Stomach (tissue), 8 donors: ENCODE measurements at regions not wholly inside any gene's neighbourhood (a gene's known extent, or its start where the extent isn't known, plus 50 kb on each side); places are given as distances from the start of the nearest gene placed in this dataset.
A peak's percentile ranks its signal among the peaks of the same experiment; 100 is the strongest.

ENCODE experiments used
- DNase-seq, 2 donors: peaks; one replicate each; pipeline versions ENCODE4 v3.0.0 to v3.0.0-alpha.2; 2013 to 2019
- H3K27ac ChIP-seq, 5 donors: fragments of 200-600 bp in 4 of 5; sonication (generic) in 4 of 5; one replicate each; pipeline ENCODE4 v1.5.1; 2013 to 2019; ENCODE audit warnings: mild to moderate bottlenecking in 1 of 5, moderate library complexity in 1 of 5
- H3K27me3 ChIP-seq, 3 donors: fragments of 200-600 bp; sonication (generic); one replicate each; pipeline ENCODE4 v1.5.1; 2017 to 2019; ENCODE audit warnings: mixed run types in 1 of 3
- H3K36me3 ChIP-seq, 4 donors: fragments of 200-600 bp; sonication (generic); 1 replicate in 3 of 4; 2 replicates in 1 of 4; pipeline ENCODE4 v1.5.1; 2016 to 2019
- H3K4me1 ChIP-seq, 4 donors: fragments of 200-600 bp; sonication (generic); one replicate each; pipeline ENCODE4 v1.5.1; 2016 to 2019
- H3K4me3 ChIP-seq, 4 donors: fragments of 200-600 bp; sonication (generic) in 3 of 4; one replicate each; pipeline ENCODE4 v1.5.1; 2016 to 2019; ENCODE audit warnings: mild to moderate bottlenecking in 1 of 4
- H3K9me3 ChIP-seq, 4 donors: fragments of 200-600 bp; sonication (generic); one replicate each; pipeline ENCODE4 v1.5.1; 2016 to 2019
- CTCF ChIP-seq, 7 experiments: fragments of 450-650 bp in 4 of 7; fragments of 200-600 bp in 3 of 7; sonication (generic) in 3 of 7; IDR thresholded peaks; one replicate each; pipeline ENCODE4 v1.5.1; 2016 to 2019; ENCODE audit warnings: antibody characterized with exemption in 7 of 7, control low read depth in 2 of 7, mild to moderate bottlenecking in 1 of 7
- EP300 ChIP-seq: sonication (generic); formaldehyde crosslinking; IDR thresholded peaks from one replicate; pipeline ENCODE4 v1.6.1; 2017; ENCODE audit warnings: antibody characterized with exemption
- POLR2A ChIP-seq, 4 donors: fragments of 450-650 bp; IDR thresholded peaks; one replicate each; pipeline ENCODE4 v1.6.1; 2016; ENCODE audit warnings: antibody characterized with exemption in 4 of 4, control low read depth in 2 of 4, mild to moderate bottlenecking in 1 of 4, moderate library complexity in 1 of 4
- POLR2AphosphoS5 ChIP-seq, 3 donors: sonication (generic); formaldehyde crosslinking; IDR thresholded peaks; one replicate each; pipeline ENCODE4 v1.6.1; 2016; ENCODE audit warnings: antibody characterized with exemption in 3 of 3
- WGBS, 5 donors: extraction: QIAGEN DNeasy Blood & Tissue Kit in 3 of 5; methylation state at CpG; one replicate each; pipeline versions ENCODE4 v1.1.5 to v1.1.7; 2013 to 2018; 5-methylcytosine and 5-hydroxymethylcytosine counted together
- intact Hi-C: fragments of 100-400 bp; cut with DNase I; formaldehyde crosslinking; loops from one replicate; pipeline ENCODE4 v1.15.1; 2023; ENCODE audit warnings: low total_unique reads
- donor health status: healthy with polysubstance abuse.
- donor health status: Bipolar disorder and iron deficiency.
- donor health status: healthy.

- H3K4me1 ChIP-seq = no peaks in the 10 kb centered on the region
- intact Hi-C loops = no loop called here
- DNase-seq = no peak
- 53 to 70% (median 58%) methylated on average over 2 of the region's 2 CpGs for WGBS, 5 donors
- H3K27me3 ChIP-seq = no peaks in the 10 kb centered on the region
- no peak overlapping the region for H3K4me3 ChIP-seq
- TF ChIP-seq POLR2A (IDR thresholded peaks at IDR 0.05) (no peak), EP300 (no peak), POLR2AphosphoS5 (IDR thresholded peaks at IDR 0.05) (no peak), CTCF (IDR thresholded peaks at IDR 0.05) (no peak)
- no peaks in the 10 kb centered on the region for H3K36me3 ChIP-seq
- no peaks in the 10 kb centered on the region for H3K9me3 ChIP-seq
- H3K27ac ChIP-seq = no peak overlapping the region
Observed at GRCh38 chr6:166085500-166085899, 82.2 kb downstream of the TBXT start.

GRCh38 chr6:166084951-166085350 lies 82.7 kb downstream of the TBXT start:
- Histone ChIP-seq H3K4me3 (no peak overlapping the region), H3K27me3 (no peaks in the 10 kb centered on the region), H3K9me3 (no peaks in the 10 kb centered on the region), H3K4me1 (no peaks in the 10 kb centered on the region), H3K27ac (no peak overlapping the region), H3K36me3 (no peaks in the 10 kb centered on the region)
- no peak for TF ChIP-seq POLR2AphosphoS5 (IDR thresholded peaks at IDR 0.05)
- TF ChIP-seq EP300 = no peak
- no peak for TF ChIP-seq CTCF (IDR thresholded peaks at IDR 0.05)
- no peak for TF ChIP-seq POLR2A (IDR thresholded peaks at IDR 0.05)
- intact Hi-C loops = no loop called here
- no peak for DNase-seq
- WGBS, 5 donors = 79 to 83% (median 80%) methylated on average over 2 of the region's 2 CpGs

GRCh38 chr6:166079841-166080240 lies 87.8 kb downstream of the TBXT start:
- TF ChIP-seq POLR2A (IDR thresholded peaks at IDR 0.05) (no peak), CTCF (IDR thresholded peaks at IDR 0.05) (no peak), EP300 (no peak), POLR2AphosphoS5 (IDR thresholded peaks at IDR 0.05) (no peak)
- DNase-seq = no peak

GRCh38 chr6:166078294-166078693 lies 89.4 kb downstream of the TBXT start:
- no peaks in the 10 kb centered on the region for H3K4me1 ChIP-seq
- intact Hi-C loops = no loop called here
- 59 to 75% (median 64%) methylated on average over 3 of the region's 3 CpGs for WGBS, 5 donors
- TF ChIP-seq CTCF (IDR thresholded peaks at IDR 0.05) (no peak), POLR2A (IDR thresholded peaks at IDR 0.05) (no peak), EP300 (no peak), POLR2AphosphoS5 (IDR thresholded peaks at IDR 0.05) (no peak)
- peaks cover 0 to 10% (median 0%) of the 10 kb centered on the region in 3 donors for H3K27me3 ChIP-seq
- H3K9me3 ChIP-seq = no peaks in the 10 kb centered on the region
- no peak overlapping the region for H3K4me3 ChIP-seq
- no peak overlapping the region for H3K27ac ChIP-seq
- DNase-seq = peak in 1 of 2 donors; percentile 42
- no peaks in the 10 kb centered on the region for H3K36me3 ChIP-seq

More at GRCh38 chr6:166079841-166080240, 87.8 kb downstream of the TBXT start:
- WGBS, 5 donors = 77 to 89% (median 85%) methylated on average over 6 of the region's 6 CpGs
- Histone ChIP-seq H3K4me3 (no peak overlapping the region), H3K36me3 (no peaks in the 10 kb centered on the region), H3K4me1 (no peaks in the 10 kb centered on the region), H3K27ac (no peak overlapping the region), H3K9me3 (no peaks in the 10 kb centered on the region), H3K27me3 (peaks cover 0 to 10% (median 0%) of the 10 kb centered on the region in 3 donors)
- intact Hi-C loops = no loop called here
